HPDE6-E6E7 (cell line): ENCODE measurements at regions not wholly inside any gene's neighbourhood (a gene's known extent, or its start where the extent isn't known, plus 50 kb on each side); places are given as distances from the start of the nearest gene placed in this dataset.
A peak's percentile ranks its signal among the peaks of the same experiment; 100 is the strongest.
"Not testable (repeated sequence)": the region's sequence is repeated elsewhere in the genome, so short reads cannot be mapped to it uniquely, and the experiment has no call there.

Experiments used
- DNase-seq: peaks from one replicate; pipeline ENCODE4 v3.0.0; 2011; ENCODE audit warnings: missing footprints; ENCODE audit errors: extremely low spot score

- DNase-seq: peak; percentile 54
Measured at GRCh38 chr1:10867138-10867721, 70.8 kb upstream of the CASZ1 start.

DNA sequence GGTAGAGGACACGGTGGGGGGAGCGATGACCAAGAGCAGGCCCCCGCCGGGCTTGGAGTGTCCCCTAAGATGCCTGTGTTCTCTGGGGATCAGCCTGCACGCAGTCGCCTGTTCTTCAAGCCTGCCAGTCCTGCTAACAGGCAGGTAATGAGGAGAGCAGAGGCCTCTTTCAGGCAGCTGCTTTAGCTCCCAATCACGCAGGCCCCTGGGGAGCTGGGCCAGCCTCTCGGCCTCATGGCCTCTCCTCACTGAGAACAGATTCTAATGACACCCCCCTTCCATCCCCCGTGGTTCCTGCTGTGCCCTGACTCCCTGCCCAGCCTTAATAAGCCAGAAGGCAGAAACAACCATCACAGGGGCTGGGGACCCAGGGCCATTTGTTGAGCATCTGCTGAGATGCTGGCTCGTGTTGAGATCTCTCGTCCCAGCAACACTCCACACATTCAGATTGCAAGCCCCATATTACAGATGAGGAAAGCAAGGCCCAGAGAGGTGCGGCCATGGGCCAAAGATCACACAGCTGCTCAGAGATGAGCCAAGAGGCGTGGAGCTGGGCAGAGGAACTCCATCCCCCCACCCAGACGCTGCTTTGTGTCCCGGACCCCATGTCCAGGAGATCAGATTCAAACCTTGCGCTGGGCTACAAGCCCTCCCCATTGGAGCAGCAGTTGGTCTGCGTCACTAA lies 71.6 kb upstream of the CASZ1 start:
- no peak for DNase-seq

DNA sequence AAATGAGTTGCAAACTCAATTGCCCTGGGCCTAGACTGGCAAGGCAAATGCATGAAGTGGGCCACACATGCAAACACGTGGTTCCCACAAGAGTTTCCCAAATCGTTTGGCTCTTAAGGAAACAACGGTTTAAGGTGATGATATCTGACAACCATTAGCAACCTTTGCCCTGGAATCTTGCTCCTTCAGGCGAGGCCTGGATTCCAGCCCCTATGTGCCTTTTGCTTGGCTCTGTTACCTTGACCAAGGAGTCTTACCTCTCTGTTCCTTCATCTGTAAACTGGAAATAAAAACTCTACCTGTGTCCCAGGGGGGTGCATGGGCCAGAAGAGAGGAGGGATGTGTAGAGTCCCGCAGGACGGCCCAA lies 72.1 kb upstream of the CASZ1 start:
- DNase-seq: no peak

DNA sequence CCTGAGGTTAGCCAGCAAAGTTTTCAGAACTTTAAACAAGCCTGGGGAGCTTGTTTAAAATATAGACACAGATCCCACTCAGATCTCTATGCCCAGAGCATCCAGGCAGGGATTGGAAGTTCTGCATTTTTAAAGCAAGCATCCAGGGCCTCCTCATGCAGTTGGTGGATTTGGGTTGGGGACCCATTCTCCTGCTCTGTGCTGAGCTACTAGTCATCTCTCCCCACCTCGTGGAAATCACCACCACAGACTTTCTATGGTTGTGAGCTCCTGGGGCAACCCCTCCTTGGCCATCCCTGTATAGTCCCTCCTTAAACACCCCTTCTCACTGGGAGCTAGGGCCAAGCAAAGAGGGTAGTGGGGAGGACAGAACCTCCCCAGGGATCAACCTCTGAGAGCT lies 73.5 kb upstream of the CASZ1 start:
- no peak for DNase-seq

GRCh38 chr1:10870493-10871096 lies 74.1 kb upstream of the CASZ1 start:
- no peak for DNase-seq

GRCh38 chr1:10873189-10873588 lies 76.7 kb upstream of the CASZ1 start:
- DNase-seq: no peak

DNA sequence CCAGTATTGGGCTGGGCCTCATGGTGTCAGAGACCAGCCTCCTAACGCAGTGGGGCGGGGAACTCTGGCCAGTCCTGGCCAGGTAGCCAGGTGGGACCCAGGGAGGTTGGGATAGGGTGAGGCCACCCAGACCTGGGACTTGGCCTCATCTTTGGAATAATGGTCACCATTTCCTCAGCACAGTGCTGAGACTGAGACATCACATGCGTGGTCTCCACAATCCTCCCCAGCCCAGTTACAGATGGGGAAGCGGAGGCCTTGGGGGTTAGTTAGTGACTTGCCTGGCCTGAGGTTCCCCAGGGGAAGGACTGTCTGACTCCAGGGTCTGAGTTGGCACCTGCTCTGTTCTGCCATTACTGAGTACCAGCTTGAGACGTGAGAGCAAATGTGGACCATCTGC lies 77.9 kb upstream of the CASZ1 start:
- no peak for DNase-seq

- DNase-seq: no peak
Measured at GRCh38 chr1:10877894-10878293, 81.4 kb upstream of the CASZ1 start.

DNA sequence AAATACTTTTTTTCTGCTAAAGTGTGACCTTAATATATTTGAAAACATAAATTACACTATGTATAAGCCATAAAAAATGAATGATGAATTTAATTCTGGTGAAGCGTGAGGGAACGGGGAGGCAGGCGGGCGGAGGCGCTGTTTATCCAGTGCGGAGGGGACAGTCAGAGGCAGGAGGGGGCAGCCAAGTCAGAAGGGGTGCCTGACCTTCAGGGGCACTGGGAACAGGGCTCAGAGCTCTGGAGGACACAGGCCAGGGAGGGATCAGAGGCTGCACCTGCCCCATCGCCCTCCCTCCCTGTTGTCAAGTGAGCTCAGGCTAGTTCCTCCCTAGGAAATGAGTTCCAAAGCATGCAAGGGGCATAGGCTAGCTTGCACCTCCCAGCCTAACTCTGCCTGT lies 82.0 kb upstream of the CASZ1 start:
- no peak for DNase-seq

DNA sequence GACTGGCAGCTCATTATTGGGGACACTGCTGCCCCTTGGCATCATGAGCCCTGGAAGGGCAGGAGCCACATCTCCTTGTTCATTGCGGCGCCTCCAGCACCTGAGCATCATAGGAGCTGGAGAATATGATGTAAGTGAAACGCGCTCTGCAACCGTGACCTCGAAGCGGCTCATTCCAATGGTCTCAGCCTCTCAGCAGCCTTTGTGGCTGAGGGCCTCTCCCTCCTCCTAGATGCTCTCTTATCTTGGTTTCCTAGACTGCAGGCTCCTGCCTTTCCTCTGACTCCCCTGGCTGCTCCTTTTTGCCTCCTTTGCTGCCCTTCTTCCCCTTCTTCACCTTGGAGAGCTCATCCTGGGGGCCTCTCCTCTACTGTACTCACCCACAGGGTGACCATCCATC lies 83.6 kb upstream of the CASZ1 start:
- no peak for DNase-seq

DNA sequence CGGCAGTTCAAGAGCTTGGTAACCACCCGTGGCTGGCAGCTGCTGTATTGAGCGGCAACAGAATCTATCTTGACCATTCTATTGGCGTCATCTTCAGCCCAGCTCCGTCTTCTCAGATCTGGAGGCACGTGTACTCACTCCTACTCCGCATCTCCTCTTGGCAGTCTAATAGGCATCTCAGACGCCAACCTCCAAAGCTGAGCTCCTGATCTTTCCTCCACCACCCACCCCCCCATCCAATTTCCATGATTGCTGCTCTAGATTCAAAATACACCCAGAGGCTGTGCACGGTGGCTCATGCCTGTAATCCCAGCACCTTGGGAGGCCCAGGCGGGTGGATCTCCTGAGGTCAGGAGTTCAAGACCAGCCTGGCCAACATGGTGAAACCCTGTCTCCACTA lies 84.6 kb upstream of the CASZ1 start:
- DNase-seq: no peak

DNA sequence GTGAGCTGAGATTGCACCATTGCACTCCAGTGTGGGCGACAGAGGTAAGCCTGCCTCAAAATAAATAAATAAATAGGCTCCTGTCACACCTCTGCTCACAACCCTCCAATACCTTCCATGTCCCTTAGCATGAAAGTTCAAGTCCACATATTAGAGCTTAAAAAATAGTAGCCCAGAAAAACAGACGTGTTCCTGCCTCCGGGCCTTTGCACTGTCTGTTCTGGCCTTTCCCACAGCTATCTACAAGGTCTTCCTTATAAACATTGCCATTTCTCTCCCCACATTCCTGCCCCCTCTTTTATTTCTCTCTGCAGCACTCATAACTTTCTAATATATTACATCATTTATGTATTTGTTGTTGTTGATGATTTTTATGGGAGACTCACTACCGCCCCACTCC lies 85.6 kb upstream of the CASZ1 start:
- DNase-seq: no peak

DNA sequence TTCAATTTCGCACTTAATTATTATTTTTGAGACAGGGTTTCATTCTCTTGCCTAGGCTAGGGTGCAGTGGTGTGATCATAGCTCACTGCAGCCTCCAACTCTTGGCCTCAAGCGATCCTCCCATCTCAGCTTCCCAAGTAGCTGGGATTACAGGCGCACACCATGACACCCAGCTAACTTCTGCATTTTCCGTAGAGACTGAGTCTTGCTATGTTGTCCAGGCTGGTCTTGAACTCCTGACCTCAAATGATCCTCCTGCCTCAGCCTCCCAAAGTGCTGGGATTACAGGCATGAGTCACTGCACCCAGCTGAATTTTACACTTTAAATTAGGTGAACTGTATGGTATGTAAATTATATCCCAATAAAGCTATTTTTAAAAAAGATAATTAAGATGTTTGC lies 90.6 kb upstream of the CASZ1 start:
- DNase-seq: not testable (repeated sequence)

DNA sequence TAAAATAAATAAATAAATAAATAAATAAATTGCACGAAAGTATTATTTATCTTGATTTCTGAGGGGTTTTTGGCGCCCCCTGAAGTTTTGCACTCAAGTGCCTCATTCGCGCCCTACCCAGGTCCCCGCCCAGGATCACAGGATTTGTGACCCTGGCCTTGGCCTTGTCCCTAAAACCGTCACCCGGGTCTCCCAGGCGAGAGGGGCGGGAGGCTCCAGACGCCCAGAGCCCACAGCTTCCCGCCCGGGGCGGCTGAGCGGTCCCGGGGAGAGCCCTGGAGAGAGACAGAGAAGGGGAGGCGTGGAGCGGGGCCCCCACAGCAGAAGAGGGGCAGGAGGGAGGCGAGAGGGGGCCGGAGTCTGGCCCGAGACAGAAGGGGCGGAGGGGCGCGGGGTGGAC lies 91.8 kb upstream of the CASZ1 start:
- no peak for DNase-seq

GRCh38 chr1:10888791-10889649 lies 92.6 kb upstream of the CASZ1 start:
- no peak for DNase-seq

- DNase-seq: no peak
Measured at GRCh38 chr1:10889650-10890353, 93.4 kb upstream of the CASZ1 start.

DNA sequence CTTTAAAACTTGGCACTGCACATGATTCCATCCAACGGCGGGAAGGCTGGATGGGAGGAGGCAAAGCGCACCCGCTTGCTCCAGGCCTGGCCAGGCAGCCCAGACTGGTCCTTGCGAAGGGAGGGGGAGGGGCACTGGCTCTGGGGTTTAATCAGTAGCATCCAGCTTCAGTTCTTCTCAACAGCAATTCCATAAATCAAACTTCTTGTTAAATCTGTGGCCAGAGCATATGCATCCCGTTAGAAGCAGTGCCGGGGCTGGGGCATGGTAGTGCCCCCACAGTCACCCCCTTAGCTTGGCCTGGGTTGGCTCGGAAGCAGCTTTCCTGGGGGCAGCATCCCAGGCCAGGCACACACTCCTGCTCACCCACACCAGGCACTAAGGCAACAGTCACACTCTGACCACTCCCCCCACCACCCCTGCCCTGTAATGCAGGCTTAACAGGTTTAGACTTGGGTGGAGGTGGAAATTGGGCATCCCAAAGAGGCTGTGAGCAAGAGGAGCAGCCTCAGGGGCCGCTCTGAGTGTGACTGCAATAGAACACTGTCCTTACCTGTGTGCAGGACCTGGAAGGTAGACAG lies 94.1 kb upstream of the CASZ1 start:
- DNase-seq: no peak

DNA sequence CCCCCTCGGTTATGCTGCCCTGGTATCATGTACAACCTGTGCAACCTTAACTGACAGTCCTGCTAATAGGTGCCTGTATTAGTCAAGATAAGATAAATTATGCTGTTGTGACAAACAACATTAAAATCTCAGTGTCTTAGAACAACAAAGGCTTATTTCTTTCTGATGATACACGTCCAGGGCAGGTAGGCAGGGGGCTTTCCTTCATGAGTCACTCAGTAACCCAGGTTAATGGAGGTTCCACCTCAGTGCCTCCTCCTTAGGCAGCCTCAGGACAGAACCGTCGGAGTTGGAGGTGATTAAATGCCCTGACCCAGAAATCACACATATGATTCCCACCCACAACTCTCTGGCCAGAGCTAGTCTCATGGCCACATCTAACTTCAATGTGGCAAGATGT lies 94.6 kb upstream of the CASZ1 start:
- no peak for DNase-seq

DNA sequence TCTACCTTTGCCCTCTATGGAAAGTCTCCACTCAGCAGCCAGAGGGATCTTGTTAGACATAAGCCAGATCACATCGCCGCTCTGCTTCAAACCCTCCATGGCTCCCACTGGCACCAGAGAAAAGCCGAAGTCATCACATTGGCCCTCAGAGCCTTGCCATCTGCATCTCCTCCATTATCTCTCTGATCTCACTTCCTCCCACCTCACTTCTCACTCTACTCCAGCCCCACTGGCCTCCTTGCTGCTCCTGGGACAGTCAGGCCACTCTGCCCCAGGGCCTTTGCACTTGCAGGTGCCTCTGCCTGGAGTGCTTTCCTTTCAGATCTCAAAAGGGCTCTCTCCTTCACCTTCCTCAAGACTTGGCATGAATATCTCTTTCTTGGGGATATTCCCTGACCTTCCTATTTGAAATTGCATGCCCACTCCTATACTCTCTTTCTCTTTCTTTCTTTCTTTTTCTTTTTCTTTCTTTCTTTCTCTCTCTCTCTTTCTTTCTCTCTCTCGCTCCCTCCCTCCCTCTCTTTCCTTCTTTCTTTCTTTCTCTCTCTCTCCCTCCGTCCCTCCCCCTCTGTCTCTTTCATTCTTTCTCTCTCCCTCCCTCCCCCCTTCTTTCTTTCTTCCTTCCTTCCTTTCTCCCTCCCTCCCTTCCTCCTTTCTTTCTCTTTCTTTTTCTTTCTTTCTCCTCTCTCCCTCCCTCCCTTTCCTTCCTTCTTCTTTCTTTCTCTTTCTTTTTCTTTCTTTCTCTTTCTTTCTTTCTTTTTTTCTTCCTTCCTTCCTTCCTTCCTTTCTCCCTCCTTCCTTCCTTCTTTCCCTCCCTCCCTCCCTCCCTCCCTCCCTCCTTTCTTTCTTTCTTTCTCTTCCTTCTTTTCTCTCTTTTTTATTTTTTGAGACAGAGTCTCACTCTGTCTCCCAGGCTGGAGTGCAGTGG lies 96.0 kb upstream of the CASZ1 start:
- DNase-seq: no peak

DNA sequence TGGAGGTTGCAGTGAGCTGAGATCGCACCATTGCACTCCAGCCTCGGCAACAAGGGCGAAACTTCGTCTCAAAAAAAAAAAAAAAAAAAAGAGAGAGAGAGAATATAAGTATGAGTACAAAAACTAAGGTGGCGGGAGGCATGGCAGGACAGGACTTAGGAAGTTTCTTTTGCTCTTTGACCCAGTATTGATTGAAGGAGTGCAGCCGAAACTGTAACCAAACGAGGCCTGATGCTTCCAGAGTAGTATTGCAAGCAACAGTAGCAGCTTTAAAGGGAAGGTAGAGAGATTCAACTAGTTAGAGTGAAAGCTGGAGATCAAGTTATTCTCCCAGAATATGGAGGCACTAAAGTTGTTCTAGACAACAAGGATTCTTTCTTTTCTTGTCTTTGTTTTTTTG lies 99.2 kb upstream of the CASZ1 start:
- no peak for DNase-seq

DNA sequence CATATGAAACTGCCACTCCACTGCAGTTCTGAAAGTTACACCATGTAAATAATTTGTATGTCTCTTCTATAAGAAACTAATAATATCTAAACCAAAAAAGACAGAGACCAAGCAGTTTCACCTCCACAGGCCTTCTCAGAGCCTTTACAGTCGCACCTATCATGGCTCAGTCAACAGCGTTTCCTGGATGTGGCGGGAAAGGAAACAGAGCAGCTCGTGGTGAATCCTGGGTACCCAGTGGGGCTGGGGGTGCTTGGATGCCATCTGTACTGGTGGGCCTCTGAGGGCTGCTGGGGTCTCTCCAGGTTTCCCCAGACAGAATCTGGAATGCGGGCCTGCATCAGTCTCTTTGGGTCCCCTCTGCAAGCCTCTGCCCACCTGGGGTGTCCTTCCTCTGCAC lies 100.2 kb upstream of the CASZ1 start:
- no peak for DNase-seq
